ENCODE measurements at regions not wholly inside any gene's neighbourhood (a gene's known extent, or its start where the extent isn't known, plus 50 kb on each side); places are given as distances from the start of the nearest gene placed in this dataset.

- no peaks in the 10 kb centered on the region for H3K9me3 ChIP-seq (ENCODE audit: control insufficient read depth, low read depth, low read length)
- peak in 1 of 2 donors; percentile 15 for DNase-seq
- H3K4me3 ChIP-seq (ENCODE audit: low read length), result no peak overlapping the region
- H3K27me3 ChIP-seq (ENCODE audit: control insufficient read depth, insufficient read depth, low read length), result peaks cover 2% of the 10 kb centered on the region
- no peaks in the 10 kb centered on the region for H3K4me1 ChIP-seq (ENCODE audit: control insufficient read depth, insufficient read depth, low read length)
- 100% methylated on average over 1 of the region's 11 CpGs for WGBS (ENCODE audit: insufficient coverage, low lambda C conversion rate)
- no peaks in the 10 kb centered on the region for H3K36me3 ChIP-seq (ENCODE audit: control insufficient read depth, insufficient read depth, low read length)
- H3K27ac ChIP-seq (ENCODE audit: low read length), result no peak overlapping the region
These were observed 313.9 kb upstream of the ZNF32 start for GRCh38 chr10:43962346-43963191.

DNA sequence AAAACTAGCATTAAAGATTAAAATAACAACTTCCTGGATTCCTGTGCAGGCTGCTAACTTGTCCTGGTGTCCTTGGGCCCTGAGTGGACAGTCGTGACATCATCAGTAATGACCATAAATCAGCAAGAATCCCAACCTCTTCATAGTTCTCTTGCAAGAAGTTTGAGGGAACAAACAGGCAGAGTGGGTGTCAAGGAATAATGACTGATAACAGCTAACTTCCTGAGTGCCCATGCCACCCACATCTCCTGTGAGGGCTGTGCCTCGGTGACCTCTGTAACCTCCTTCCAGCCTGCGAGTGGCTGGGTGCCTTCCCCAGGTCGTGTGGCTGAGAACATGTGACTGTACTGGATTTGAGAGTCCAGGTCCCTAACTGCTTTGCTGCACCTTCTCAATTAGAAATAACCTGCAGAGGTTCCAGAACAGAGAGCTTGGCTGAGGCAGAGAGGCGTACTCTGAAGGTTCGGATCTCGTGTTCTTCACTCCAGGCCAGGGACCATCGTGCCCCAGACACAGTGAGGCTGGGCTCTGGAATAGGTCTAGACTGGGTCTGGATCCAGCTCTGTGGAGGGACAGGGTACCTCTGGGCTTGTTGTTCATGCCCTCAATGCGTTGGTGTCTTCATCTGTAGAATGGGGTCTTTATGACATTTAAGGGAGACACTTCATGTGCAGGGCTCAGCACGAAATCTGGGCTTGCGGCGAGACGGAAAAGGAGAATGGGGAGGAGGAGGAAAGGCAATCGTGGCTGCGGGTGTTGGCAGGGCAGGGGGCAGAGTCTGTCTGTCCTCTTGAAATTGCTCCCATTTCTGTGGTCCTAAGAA lies 313.1 kb upstream of the ZNF32 start:
- Histone ChIP-seq H3K9me3 (ENCODE audit: control insufficient read depth, low read depth, low read length) (no peaks in the 10 kb centered on the region), H3K4me1 (ENCODE audit: control insufficient read depth, insufficient read depth, low read length) (no peaks in the 10 kb centered on the region), H3K27me3 (ENCODE audit: control insufficient read depth, insufficient read depth, low read length) (peaks cover 2% of the 10 kb centered on the region), H3K36me3 (ENCODE audit: control insufficient read depth, insufficient read depth, low read length) (no peaks in the 10 kb centered on the region), H3K27ac (ENCODE audit: low read length) (no peak overlapping the region), H3K4me3 (ENCODE audit: low read length) (no peak overlapping the region)
- no peak for DNase-seq
- no CpG with 5 or more reads among the region's 15 CpGs for WGBS (ENCODE audit: insufficient coverage, low lambda C conversion rate)

DNA sequence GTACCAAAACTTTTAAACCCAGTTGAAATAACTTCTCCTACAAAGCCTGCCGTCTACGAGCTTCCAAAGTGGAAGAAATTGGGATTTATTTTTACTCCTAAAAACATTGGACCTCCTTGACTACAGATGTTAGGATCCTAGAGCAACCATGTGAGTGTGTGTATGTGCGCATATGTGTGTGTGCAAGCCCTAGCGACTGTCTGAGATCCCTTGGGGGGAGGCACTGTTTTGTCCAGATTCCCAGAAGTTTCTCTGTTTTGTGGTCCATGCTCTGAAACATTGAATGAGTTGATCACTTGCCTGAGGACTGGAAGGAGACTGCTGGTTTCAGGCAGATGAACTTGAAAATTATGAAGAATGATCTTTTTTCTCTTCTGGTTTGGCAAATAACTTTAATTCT lies 312.3 kb upstream of the ZNF32 start:
- 90% methylated on average over 2 of the region's 4 CpGs for WGBS (ENCODE audit: insufficient coverage, low lambda C conversion rate)
- Histone ChIP-seq H3K36me3 (ENCODE audit: control insufficient read depth, insufficient read depth, low read length) (no peaks in the 10 kb centered on the region), H3K27me3 (ENCODE audit: control insufficient read depth, insufficient read depth, low read length) (peaks cover 2% of the 10 kb centered on the region), H3K27ac (ENCODE audit: low read length) (no peak overlapping the region), H3K4me3 (ENCODE audit: low read length) (no peak overlapping the region), H3K9me3 (ENCODE audit: control insufficient read depth, low read depth, low read length) (no peaks in the 10 kb centered on the region), H3K4me1 (ENCODE audit: control insufficient read depth, insufficient read depth, low read length) (no peaks in the 10 kb centered on the region)
- DNase-seq, result no peak

- Histone ChIP-seq H3K36me3 (ENCODE audit: control insufficient read depth, insufficient read depth, low read length) (no peaks in the 10 kb centered on the region), H3K27me3 (ENCODE audit: control insufficient read depth, insufficient read depth, low read length) (peaks cover 2% of the 10 kb centered on the region), H3K4me3 (ENCODE audit: low read length) (no peak overlapping the region), H3K9me3 (ENCODE audit: control insufficient read depth, low read depth, low read length) (no peaks in the 10 kb centered on the region), H3K27ac (ENCODE audit: low read length) (no peak overlapping the region), H3K4me1 (ENCODE audit: control insufficient read depth, insufficient read depth, low read length) (no peaks in the 10 kb centered on the region)
- 100% methylated on average over 1 of the region's 4 CpGs for WGBS (ENCODE audit: insufficient coverage, low lambda C conversion rate)
- no peak for DNase-seq
These were observed 311.8 kb upstream of the ZNF32 start for GRCh38 chr10:43960477-43960876.

GRCh38 chr10:43960135-43960415 lies 311.4 kb upstream of the ZNF32 start:
- H3K4me3 ChIP-seq (ENCODE audit: low read length), result no peak overlapping the region
- WGBS (ENCODE audit: insufficient coverage, low lambda C conversion rate), result no CpG with 5 or more reads among the region's 2 CpGs
- H3K4me1 ChIP-seq (ENCODE audit: control insufficient read depth, insufficient read depth, low read length), result no peaks in the 10 kb centered on the region
- DNase-seq, result no peak
- H3K27me3 ChIP-seq (ENCODE audit: control insufficient read depth, insufficient read depth, low read length), result peaks cover 1% of the 10 kb centered on the region
- no peaks in the 10 kb centered on the region for H3K9me3 ChIP-seq (ENCODE audit: control insufficient read depth, low read depth, low read length)
- H3K27ac ChIP-seq (ENCODE audit: low read length), result no peak overlapping the region
- no peaks in the 10 kb centered on the region for H3K36me3 ChIP-seq (ENCODE audit: control insufficient read depth, insufficient read depth, low read length)

DNA sequence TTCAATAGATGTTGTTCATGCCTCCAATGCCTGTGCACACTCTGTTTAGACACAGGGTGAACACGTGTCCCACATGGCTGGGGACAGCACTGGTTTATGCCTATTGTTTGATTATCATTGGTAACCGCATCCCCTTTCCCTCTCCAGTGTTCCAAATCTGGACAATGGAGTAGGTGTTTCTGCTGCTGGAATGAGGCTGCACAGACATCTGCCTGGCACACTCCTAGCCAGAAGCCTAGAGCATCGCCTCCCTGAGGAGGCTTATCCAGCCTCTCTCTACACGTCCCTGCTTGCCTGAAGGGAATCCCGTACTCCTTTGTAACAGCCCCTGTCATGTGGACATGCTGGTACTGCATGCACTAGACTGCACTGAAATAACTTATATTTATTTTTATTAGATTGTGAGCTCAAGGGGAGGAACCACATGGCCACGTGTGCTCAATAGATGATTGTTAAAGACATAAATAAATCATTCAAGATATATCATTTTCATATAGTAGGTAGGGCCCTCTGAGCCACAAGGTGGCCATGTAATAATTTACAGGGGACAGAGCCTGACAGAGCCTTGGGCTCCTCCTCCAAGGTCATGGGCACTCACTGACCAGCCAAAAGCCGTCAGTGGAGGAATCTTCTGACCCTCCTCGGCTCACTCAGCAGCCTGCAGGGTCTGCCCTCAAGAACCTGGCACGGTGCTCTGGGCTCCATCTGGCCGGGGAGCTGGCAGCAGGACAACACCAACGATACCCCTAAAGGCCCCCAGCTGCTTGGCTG lies 310.9 kb upstream of the ZNF32 start:
- no peak for DNase-seq
- H3K4me1 ChIP-seq (ENCODE audit: control insufficient read depth, insufficient read depth, low read length), result no peaks in the 10 kb centered on the region
- H3K27me3 ChIP-seq (ENCODE audit: control insufficient read depth, insufficient read depth, low read length), result no peaks in the 10 kb centered on the region
- H3K36me3 ChIP-seq (ENCODE audit: control insufficient read depth, insufficient read depth, low read length), result no peaks in the 10 kb centered on the region
- no peaks in the 10 kb centered on the region for H3K9me3 ChIP-seq (ENCODE audit: control insufficient read depth, low read depth, low read length)
- H3K27ac ChIP-seq (ENCODE audit: low read length), result no peak overlapping the region
- H3K4me3 ChIP-seq (ENCODE audit: low read length), result no peak overlapping the region
- WGBS (ENCODE audit: insufficient coverage, low lambda C conversion rate), result 71% methylated on average over 1 of the region's 11 CpGs

DNA sequence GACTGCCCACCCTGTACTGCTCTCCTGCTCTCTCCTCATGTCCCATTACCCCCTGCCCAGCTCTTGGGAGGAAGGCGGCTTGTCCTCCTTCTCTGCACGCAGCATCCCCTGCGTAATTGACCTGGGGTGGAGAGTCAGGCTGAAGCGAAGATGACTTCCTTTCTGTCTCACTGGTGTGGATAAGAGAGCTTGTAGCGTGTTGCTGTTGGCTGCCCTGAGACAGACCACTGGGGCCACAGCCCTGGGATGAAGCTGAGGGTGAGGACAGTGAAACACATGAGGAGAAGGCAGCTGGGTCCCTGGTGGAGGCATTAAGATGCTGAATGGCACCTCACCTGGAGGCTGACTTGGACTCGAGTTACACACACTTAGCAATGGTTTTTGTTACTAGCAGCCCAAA lies 310.3 kb upstream of the ZNF32 start:
- Histone ChIP-seq H3K36me3 (ENCODE audit: control insufficient read depth, insufficient read depth, low read length) (no peaks in the 10 kb centered on the region), H3K9me3 (ENCODE audit: control insufficient read depth, low read depth, low read length) (no peaks in the 10 kb centered on the region), H3K27me3 (ENCODE audit: control insufficient read depth, insufficient read depth, low read length) (no peaks in the 10 kb centered on the region), H3K4me1 (ENCODE audit: control insufficient read depth, insufficient read depth, low read length) (no peaks in the 10 kb centered on the region), H3K27ac (ENCODE audit: low read length) (no peak overlapping the region), H3K4me3 (ENCODE audit: low read length) (no peak overlapping the region)
- no CpG with 5 or more reads among the region's 6 CpGs for WGBS (ENCODE audit: insufficient coverage, low lambda C conversion rate)
- DNase-seq, result no peak

- H3K4me1 ChIP-seq (ENCODE audit: control insufficient read depth, insufficient read depth, low read length), result no peaks in the 10 kb centered on the region
- no CpG with 5 or more reads among the region's 6 CpGs for WGBS (ENCODE audit: insufficient coverage, low lambda C conversion rate)
- no peak overlapping the region for H3K27ac ChIP-seq (ENCODE audit: low read length)
These were observed 309.4 kb upstream of the ZNF32 start for GRCh38 chr10:43958071-43958432.

DNA sequence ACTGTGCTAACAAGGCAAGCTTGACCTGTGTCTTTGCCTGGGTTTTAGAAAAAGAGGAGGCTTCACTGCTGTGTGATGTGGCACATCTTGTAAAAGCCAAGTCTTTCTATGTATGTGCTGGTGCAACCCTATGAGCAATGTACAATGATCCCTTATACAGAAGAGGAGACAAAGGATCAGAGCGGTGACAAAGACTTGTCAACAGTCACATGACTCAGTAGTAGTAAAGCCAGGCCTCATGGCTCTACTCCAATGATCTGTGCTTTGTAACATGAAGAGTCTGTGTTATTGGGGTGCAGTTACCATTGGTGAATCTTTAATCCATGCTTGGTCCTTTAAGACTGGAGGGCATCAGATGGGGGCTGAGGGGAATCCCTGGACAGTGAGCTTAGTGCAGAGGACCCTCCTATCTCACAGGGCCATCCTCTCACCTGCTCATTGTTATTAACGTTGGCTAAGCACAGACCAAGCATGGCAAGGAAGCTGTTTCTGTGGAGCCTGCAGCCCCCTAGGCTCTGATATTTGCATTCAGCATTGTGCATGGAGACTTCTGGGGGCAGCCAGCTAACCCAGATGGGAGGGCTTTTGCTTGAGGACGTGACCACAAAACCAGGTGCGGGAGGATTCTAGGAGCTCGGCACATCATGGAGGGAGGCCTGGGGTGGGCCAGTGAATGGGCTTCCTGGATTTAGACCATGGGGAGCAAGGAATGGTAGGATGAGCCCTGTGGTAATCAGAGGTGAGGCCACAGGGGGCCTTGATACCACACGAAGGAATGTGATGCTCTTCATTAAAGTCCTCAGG lies 308.8 kb upstream of the ZNF32 start:
- no peak for DNase-seq
- H3K9me3 ChIP-seq (ENCODE audit: control insufficient read depth, low read depth, low read length), result no peaks in the 10 kb centered on the region
- WGBS (ENCODE audit: insufficient coverage, low lambda C conversion rate), result no CpG with 5 or more reads among the region's 6 CpGs

More at GRCh38 chr10:43958071-43958432, 309.4 kb upstream of the ZNF32 start:
- no peaks in the 10 kb centered on the region for H3K9me3 ChIP-seq (ENCODE audit: control insufficient read depth, low read depth, low read length)
- no peak overlapping the region for H3K4me3 ChIP-seq (ENCODE audit: low read length)
- no peaks in the 10 kb centered on the region for H3K27me3 ChIP-seq (ENCODE audit: control insufficient read depth, insufficient read depth, low read length)
- H3K36me3 ChIP-seq (ENCODE audit: control insufficient read depth, insufficient read depth, low read length), result no peaks in the 10 kb centered on the region
- DNase-seq, result no peak

DNA sequence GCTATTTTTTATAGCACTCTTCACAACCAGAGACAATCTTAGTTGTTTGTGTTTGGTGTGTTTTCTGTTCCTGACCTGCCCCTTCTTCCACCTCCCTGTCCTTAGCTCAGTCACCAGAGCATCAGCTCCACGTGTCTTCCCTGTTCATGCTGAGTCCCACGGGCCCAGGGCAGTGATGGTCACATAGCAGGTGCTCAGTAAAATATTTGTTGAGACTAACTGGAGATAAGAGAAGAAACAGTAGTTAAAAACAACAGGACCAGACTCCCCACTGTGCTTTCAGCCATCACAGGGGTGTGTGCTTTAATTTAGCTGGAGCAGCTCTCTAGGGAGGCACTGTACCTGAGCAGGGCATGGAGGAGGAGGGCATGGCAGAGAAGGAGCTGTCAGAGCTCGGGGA lies 307.3 kb upstream of the ZNF32 start:
- DNase-seq, result no peak
- no CpG with 5 or more reads among the region's 3 CpGs for WGBS (ENCODE audit: insufficient coverage, low lambda C conversion rate)
- H3K27ac ChIP-seq (ENCODE audit: low read length), result no peak overlapping the region
- H3K9me3 ChIP-seq (ENCODE audit: control insufficient read depth, low read depth, low read length), result no peaks in the 10 kb centered on the region
- H3K27me3 ChIP-seq (ENCODE audit: control insufficient read depth, insufficient read depth, low read length), result peaks cover 2% of the 10 kb centered on the region
- H3K36me3 ChIP-seq (ENCODE audit: control insufficient read depth, insufficient read depth, low read length), result no peaks in the 10 kb centered on the region
- H3K4me3 ChIP-seq (ENCODE audit: low read length), result no peak overlapping the region
- no peaks in the 10 kb centered on the region for H3K4me1 ChIP-seq (ENCODE audit: control insufficient read depth, insufficient read depth, low read length)

More for the DNA sequence above, 308.8 kb upstream of the ZNF32 start:
- peaks cover 2% of the 10 kb centered on the region for H3K27me3 ChIP-seq (ENCODE audit: control insufficient read depth, insufficient read depth, low read length)
- H3K36me3 ChIP-seq (ENCODE audit: control insufficient read depth, insufficient read depth, low read length), result no peaks in the 10 kb centered on the region
- no peak overlapping the region for H3K4me3 ChIP-seq (ENCODE audit: low read length)
- H3K4me1 ChIP-seq (ENCODE audit: control insufficient read depth, insufficient read depth, low read length), result no peaks in the 10 kb centered on the region
- no peak overlapping the region for H3K27ac ChIP-seq (ENCODE audit: low read length)
